ENCODE measurements at regions not wholly inside any gene's neighbourhood (a gene's known extent, or its start where the extent isn't known, plus 50 kb on each side); places are given as distances from the start of the nearest gene placed in this dataset.

DNA sequence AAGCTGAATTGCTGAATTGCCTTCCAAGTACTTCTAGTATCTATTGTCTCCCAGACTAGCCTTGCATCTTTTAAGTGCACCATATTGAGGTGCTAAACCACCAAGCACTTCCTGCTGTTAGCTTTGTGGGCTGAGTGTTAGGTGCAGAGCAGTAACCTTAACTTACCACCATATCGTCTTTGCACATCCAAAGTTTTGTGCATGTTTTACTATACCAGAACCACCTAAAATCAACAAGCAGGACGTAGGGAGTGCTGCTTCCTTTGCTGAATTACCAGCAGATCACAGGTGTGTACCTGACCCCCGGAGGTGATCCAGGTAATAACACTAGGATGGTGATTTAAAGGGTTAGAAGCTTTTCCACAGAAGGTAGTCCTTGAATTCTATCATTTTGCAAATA is 359.9 kb upstream of the HNRNPA3 start:
- no peak overlapping the region for H3K4me2 ChIP-seq (ENCODE audit: low read length)
- H3K4me3 ChIP-seq (ENCODE audit: low read depth, low read length, poor library complexity, severe bottlenecking) = no peak overlapping the region
- no peaks in the 10 kb centered on the region for H3K79me2 ChIP-seq (ENCODE audit: insufficient read depth, low read depth, low read length)
- BruUV-seq (replicated peaks) = no TSS peak
- no peaks in the 10 kb centered on the region for H3K9me2 ChIP-seq (ENCODE audit: insufficient read depth, low read length)
- H2AFZ ChIP-seq (ENCODE audit: low read length) = no peak overlapping the region
- no peaks in the 10 kb centered on the region for H3K36me3 ChIP-seq (ENCODE audit: insufficient read depth, low read length)
- POLR2A ChIA-PET = no interaction called here
- intact Hi-C loops (cut with micrococcal nuclease; ENCODE audit: unreplicated experiment) = no loop called here
- H3K4me1 ChIP-seq (ENCODE audit: insufficient read depth, low read length, poor library complexity, severe bottlenecking) = no peaks in the 10 kb centered on the region
- H4K20me1 ChIP-seq (ENCODE audit: insufficient read depth, low read length) = no peaks in the 10 kb centered on the region
- CTCF ChIA-PET (ENCODE audit: unreplicated experiment) = no interaction called here
- no peaks in the 10 kb centered on the region for H3K9me3 ChIP-seq (ENCODE audit: low read length)
- TF ChIP-seq CTCF (conservative IDR thresholded peaks at IDR 0.05; ENCODE audit: low read length) (no peak), EZH2phosphoT487 (IDR thresholded peaks at IDR 0.05; ENCODE audit: borderline replicate concordance, low read depth, low read length) (no peak)
- no peak for DNase-seq (ENCODE audit: low spot score)
- H3K27ac ChIP-seq (ENCODE audit: low read depth, low read length, poor library complexity, severe bottlenecking) = no peak overlapping the region

DNA sequence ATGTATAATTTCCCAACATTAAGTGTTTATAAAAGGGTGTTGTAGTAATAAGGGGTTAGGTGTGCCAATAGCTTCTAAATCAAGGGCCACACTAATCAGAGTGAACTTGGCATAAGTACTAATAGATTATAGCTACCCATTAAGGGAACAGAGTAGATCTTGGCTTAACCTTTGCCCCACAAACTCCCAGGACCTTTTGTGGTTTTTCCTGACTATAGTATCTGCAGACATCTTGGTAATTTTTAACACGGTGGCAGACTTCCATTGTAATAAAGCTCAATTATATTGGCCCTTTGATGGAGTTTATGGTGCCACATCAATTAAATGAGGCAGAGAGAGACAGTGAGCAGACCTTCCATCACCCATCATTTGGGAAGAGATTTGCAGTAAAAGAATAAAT is 358.5 kb upstream of the HNRNPA3 start:
- intact Hi-C loops (cut with micrococcal nuclease; ENCODE audit: unreplicated experiment) = no loop called here
- no peaks in the 10 kb centered on the region for H3K36me3 ChIP-seq (ENCODE audit: insufficient read depth, low read length)
- no peaks in the 10 kb centered on the region for H3K9me2 ChIP-seq (ENCODE audit: insufficient read depth, low read length)
- H3K4me2 ChIP-seq (ENCODE audit: low read length) = no peak overlapping the region
- H3K4me1 ChIP-seq (ENCODE audit: insufficient read depth, low read length, poor library complexity, severe bottlenecking) = no peaks in the 10 kb centered on the region
- H3K27ac ChIP-seq (ENCODE audit: low read depth, low read length, poor library complexity, severe bottlenecking) = no peak overlapping the region
- ChIA-PET CTCF (ENCODE audit: unreplicated experiment) (interaction anchor here (0.6 kb wide), 1 partner anchor 258 kb away, joined by 3 read pairs; no protein-coding TSS in a partner anchor), POLR2A (interaction anchor here (0.6 to 1.3 kb wide), 2 partner anchors 9 to 246 kb away, joined by 4 read pairs; no protein-coding TSS in a partner anchor)
- no peaks in the 10 kb centered on the region for H4K20me1 ChIP-seq (ENCODE audit: insufficient read depth, low read length)
- BruUV-seq (replicated peaks) = no TSS peak
- H2AFZ ChIP-seq (ENCODE audit: low read length) = no peak overlapping the region
- TF ChIP-seq CTCF (conservative IDR thresholded peaks at IDR 0.05; ENCODE audit: low read length) (no peak), EZH2phosphoT487 (IDR thresholded peaks at IDR 0.05; ENCODE audit: borderline replicate concordance, low read depth, low read length) (no peak)
- no peaks in the 10 kb centered on the region for H3K79me2 ChIP-seq (ENCODE audit: insufficient read depth, low read depth, low read length)
- no peak for DNase-seq (ENCODE audit: low spot score)
- H3K9me3 ChIP-seq (ENCODE audit: low read length) = no peaks in the 10 kb centered on the region
- no peak overlapping the region for H3K4me3 ChIP-seq (ENCODE audit: low read depth, low read length, poor library complexity, severe bottlenecking)

DNA sequence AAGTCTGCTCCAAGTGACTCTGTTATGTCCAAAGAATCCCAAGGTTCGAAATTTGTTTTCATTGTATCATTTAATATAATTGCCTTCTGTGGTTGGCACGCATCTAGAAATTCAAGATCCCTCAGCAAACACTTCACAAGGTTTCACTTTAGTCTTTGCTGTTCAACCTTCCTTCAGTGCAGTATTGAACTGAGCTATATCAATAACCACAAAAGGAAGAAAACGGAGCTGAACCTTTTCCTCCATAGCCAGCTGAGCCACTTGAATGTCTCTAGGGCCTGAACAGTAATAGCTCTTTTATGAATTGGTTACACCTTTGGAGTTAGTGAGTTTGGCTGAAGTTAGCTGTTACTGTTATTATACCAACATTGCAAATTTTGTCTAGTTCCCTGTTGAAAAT is 357.7 kb upstream of the HNRNPA3 start:
- H3K4me2 ChIP-seq (ENCODE audit: low read length) = no peak overlapping the region
- H4K20me1 ChIP-seq (ENCODE audit: insufficient read depth, low read length) = no peaks in the 10 kb centered on the region
- no TSS peak for BruUV-seq (replicated peaks)
- no peaks in the 10 kb centered on the region for H3K9me3 ChIP-seq (ENCODE audit: low read length)
- no peak overlapping the region for H3K27ac ChIP-seq (ENCODE audit: low read depth, low read length, poor library complexity, severe bottlenecking)
- TF ChIP-seq EZH2phosphoT487 (IDR thresholded peaks at IDR 0.05; ENCODE audit: borderline replicate concordance, low read depth, low read length) (no peak), CTCF (conservative IDR thresholded peaks at IDR 0.05; ENCODE audit: low read length) (no peak)
- ChIA-PET POLR2A (interaction anchor here (1.6 kb wide), 1 partner anchor 12 kb away, joined by 6 read pairs; no protein-coding TSS in a partner anchor), CTCF (ENCODE audit: unreplicated experiment) (no interaction called here)
- no peaks in the 10 kb centered on the region for H3K36me3 ChIP-seq (ENCODE audit: insufficient read depth, low read length)
- H3K4me3 ChIP-seq (ENCODE audit: low read depth, low read length, poor library complexity, severe bottlenecking) = no peak overlapping the region
- no peaks in the 10 kb centered on the region for H3K4me1 ChIP-seq (ENCODE audit: insufficient read depth, low read length, poor library complexity, severe bottlenecking)
- intact Hi-C loops (cut with micrococcal nuclease; ENCODE audit: unreplicated experiment) = no loop called here
- DNase-seq (ENCODE audit: low spot score) = no peak
- H3K79me2 ChIP-seq (ENCODE audit: insufficient read depth, low read depth, low read length) = no peaks in the 10 kb centered on the region
- H3K9me2 ChIP-seq (ENCODE audit: insufficient read depth, low read length) = no peaks in the 10 kb centered on the region
- H2AFZ ChIP-seq (ENCODE audit: low read length) = no peak overlapping the region
